ENCODE measurements at regions not wholly inside any gene's neighbourhood (a gene's known extent, or its start where the extent isn't known, plus 50 kb on each side); places are given as distances from the start of the nearest gene placed in this dataset.

DNA sequence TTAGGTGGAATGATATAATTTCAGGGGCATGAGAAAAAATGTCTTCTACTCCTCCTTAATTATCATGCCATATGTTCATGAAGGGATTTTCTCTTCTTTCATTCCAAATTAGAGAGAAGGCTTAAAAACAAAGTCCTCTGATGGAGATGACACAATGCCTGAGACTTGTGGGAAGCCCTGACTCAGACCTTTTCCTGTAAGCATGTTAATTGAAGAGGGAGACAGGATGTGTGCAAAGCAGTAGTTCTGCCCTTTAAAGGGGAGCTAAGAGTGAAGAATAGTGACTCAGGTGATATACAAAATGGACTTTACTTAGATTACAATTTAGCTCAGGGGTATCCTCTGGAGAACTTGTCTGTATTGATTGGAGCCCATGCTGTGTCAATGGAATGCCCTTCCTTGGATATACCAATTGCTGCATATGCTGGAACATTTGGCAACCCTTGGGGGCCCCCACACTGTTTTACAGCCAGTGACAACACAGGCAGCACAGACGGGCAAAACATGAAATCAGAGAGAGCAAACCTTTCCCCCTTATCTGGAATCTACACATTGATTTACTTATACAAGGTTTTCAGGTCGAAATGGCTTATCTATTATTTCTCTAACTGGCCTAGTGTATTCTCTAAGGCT lies 81.3 kb downstream of the IZUMO3 start:
- Histone ChIP-seq H3K27me3 (ENCODE audit: insufficient read depth in 3 of 3, low read length in 2 of 3) (no peaks in the 10 kb centered on the region), H3K36me3 (ENCODE audit: insufficient read depth in 1 of 2, low read depth in 1 of 2) (no peaks in the 10 kb centered on the region), H3K9me3 (no peaks in the 10 kb centered on the region), H3K4me1 (no peaks in the 10 kb centered on the region), H3K27ac (no peak overlapping the region), H3K4me3 (no peak overlapping the region)
- TF ChIP-seq, protein P1, sequence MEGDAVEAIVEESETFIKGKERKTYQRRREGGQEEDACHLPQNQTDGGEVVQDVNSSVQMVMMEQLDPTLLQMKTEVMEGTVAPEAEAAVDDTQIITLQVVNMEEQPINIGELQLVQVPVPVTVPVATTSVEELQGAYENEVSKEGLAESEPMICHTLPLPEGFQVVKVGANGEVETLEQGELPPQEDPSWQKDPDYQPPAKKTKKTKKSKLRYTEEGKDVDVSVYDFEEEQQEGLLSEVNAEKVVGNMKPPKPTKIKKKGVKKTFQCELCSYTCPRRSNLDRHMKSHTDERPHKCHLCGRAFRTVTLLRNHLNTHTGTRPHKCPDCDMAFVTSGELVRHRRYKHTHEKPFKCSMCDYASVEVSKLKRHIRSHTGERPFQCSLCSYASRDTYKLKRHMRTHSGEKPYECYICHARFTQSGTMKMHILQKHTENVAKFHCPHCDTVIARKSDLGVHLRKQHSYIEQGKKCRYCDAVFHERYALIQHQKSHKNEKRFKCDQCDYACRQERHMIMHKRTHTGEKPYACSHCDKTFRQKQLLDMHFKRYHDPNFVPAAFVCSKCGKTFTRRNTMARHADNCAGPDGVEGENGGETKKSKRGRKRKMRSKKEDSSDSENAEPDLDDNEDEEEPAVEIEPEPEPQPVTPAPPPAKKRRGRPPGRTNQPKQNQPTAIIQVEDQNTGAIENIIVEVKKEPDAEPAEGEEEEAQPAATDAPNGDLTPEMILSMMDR (IDR thresholded peaks at IDR 0.05): no peak
- intact Hi-C loops (cut with DNase I): no loop called here
- ATAC-seq (no peak), DNase-seq (no peak)
- 53 to 65% (median 57%) methylated on average over 2 of the region's 2 CpGs for whole genome bisulfite sequencing, 3 donors

GRCh38 chr9:24462951-24463350 lies 82.7 kb downstream of the IZUMO3 start:
- intact Hi-C loops (cut with DNase I): no loop called here
- Histone ChIP-seq H3K9me3 (no peaks in the 10 kb centered on the region), H3K4me1 (no peaks in the 10 kb centered on the region), H3K27ac (no peak overlapping the region), H3K4me3 (no peak overlapping the region), H3K36me3 (ENCODE audit: insufficient read depth in 1 of 2, low read depth in 1 of 2) (no peaks in the 10 kb centered on the region), H3K27me3 (ENCODE audit: insufficient read depth in 3 of 3, low read length in 2 of 3) (no peaks in the 10 kb centered on the region)
- no peak for ATAC-seq
- WGBS, 3 donors: 68 to 70% (median 69%) methylated on average over 4 of the region's 4 CpGs
- DNase-seq: no peak
- TF ChIP-seq, protein P1 (IDR thresholded peaks at IDR 0.05): no peak

GRCh38 chr9:24460781-24461180 lies 84.9 kb downstream of the IZUMO3 start:
- Histone ChIP-seq H3K9me3 (no peaks in the 10 kb centered on the region), H3K36me3 (ENCODE audit: insufficient read depth in 1 of 2, low read depth in 1 of 2) (no peaks in the 10 kb centered on the region), H3K4me3 (no peak overlapping the region), H3K27me3 (ENCODE audit: insufficient read depth in 3 of 3, low read length in 2 of 3) (no peaks in the 10 kb centered on the region), H3K4me1 (no peaks in the 10 kb centered on the region), H3K27ac (no peak overlapping the region)
- WGBS, 3 donors: 83 to 90% (median 85%) methylated on average over 5 of the region's 5 CpGs
- DNase-seq: no peak
- no peak for ATAC-seq
- intact Hi-C loops (cut with DNase I): no loop called here
- TF ChIP-seq, protein P1 (IDR thresholded peaks at IDR 0.05): no peak

- WGBS, 3 donors: 4 to 20% (median 15%) methylated on average over 1 of the region's 1 CpG
- Histone ChIP-seq H3K9me3 (no peaks in the 10 kb centered on the region), H3K27me3 (ENCODE audit: insufficient read depth in 3 of 3, low read length in 2 of 3) (no peaks in the 10 kb centered on the region), H3K4me1 (no peaks in the 10 kb centered on the region), H3K36me3 (ENCODE audit: insufficient read depth in 1 of 2, low read depth in 1 of 2) (no peaks in the 10 kb centered on the region), H3K27ac (no peak overlapping the region), H3K4me3 (no peak overlapping the region)
- intact Hi-C loops (cut with DNase I): no loop called here
- ATAC-seq: no peak
- TF ChIP-seq, protein P1 (IDR thresholded peaks at IDR 0.05): no peak
- DNase-seq: no peak
Observed at GRCh38 chr9:24459953-24460352, 85.7 kb downstream of the IZUMO3 start.

DNA sequence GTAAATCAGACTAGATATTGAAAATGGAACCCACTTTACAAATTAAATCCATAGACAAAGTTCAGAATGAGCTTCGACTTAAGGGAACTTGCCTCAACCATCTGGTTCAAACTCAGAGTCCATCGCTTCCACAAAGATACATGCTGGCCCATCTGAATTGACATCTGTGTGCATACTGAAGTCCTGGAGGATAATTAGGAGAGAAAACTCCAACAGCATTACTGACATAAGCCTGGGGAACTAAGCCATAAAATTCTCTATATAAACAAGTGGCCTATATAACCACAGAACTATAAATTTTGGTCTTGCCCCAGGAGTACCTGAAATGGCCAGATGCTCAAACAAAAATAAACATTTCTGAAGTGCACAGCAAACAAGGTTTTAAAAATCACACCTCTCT lies 94.4 kb downstream of the IZUMO3 start:
- Histone ChIP-seq H3K4me3 (no peak overlapping the region), H3K27me3 (ENCODE audit: insufficient read depth in 3 of 3, low read length in 2 of 3) (no peaks in the 10 kb centered on the region), H3K9me3 (no peaks in the 10 kb centered on the region), H3K27ac (no peak overlapping the region), H3K4me1 (no peaks in the 10 kb centered on the region), H3K36me3 (ENCODE audit: insufficient read depth in 1 of 2, low read depth in 1 of 2) (no peaks in the 10 kb centered on the region)
- ATAC-seq: no peak
- WGBS, 3 donors: 70 to 75% (median 71%) methylated on average over 2 of the region's 2 CpGs
- no peak for DNase-seq
- TF ChIP-seq, protein P1 (IDR thresholded peaks at IDR 0.05): no peak
- intact Hi-C loops (cut with DNase I): no loop called here

Data from psoas muscle (tissue), 7 donors.